Esophagus squamous epithelium (tissue), 4 donors: ENCODE measurements at regions not wholly inside any gene's neighbourhood (a gene's known extent, or its start where the extent isn't known, plus 50 kb on each side); places are given as distances from the start of the nearest gene placed in this dataset.

ENCODE experiments used
- POLR2A ChIP-seq, 4 donors: fragments of 450-650 bp; IDR thresholded peaks; one replicate each; pipeline ENCODE4 v1.6.1; 2017; ENCODE audit warnings: antibody characterized with exemption in 4 of 4, mild to moderate bottlenecking in 4 of 4, moderate library complexity in 3 of 4
- TF ChIP-seq, protein P1 (sequence below), 6 experiments: fragments of 450-650 bp in 4 of 6; fragments of 200-600 bp in 2 of 6; sonication (generic) in 2 of 6; IDR thresholded peaks; one replicate each; pipeline ENCODE4 v1.5.1; 2016 to 2019; ENCODE audit warnings: antibody characterized with exemption in 6 of 6, mild to moderate bottlenecking in 4 of 6, moderate library complexity in 4 of 6

- TF ChIP-seq, protein P1, sequence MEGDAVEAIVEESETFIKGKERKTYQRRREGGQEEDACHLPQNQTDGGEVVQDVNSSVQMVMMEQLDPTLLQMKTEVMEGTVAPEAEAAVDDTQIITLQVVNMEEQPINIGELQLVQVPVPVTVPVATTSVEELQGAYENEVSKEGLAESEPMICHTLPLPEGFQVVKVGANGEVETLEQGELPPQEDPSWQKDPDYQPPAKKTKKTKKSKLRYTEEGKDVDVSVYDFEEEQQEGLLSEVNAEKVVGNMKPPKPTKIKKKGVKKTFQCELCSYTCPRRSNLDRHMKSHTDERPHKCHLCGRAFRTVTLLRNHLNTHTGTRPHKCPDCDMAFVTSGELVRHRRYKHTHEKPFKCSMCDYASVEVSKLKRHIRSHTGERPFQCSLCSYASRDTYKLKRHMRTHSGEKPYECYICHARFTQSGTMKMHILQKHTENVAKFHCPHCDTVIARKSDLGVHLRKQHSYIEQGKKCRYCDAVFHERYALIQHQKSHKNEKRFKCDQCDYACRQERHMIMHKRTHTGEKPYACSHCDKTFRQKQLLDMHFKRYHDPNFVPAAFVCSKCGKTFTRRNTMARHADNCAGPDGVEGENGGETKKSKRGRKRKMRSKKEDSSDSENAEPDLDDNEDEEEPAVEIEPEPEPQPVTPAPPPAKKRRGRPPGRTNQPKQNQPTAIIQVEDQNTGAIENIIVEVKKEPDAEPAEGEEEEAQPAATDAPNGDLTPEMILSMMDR (IDR thresholded peaks at IDR 0.05), result no peak
- no peak for TF ChIP-seq POLR2A (IDR thresholded peaks at IDR 0.05)
These were observed 64.7 kb upstream of the RFLNA start for GRCh38 chr12:124230117-124230757.
